Hepatocyte (in vitro differentiated cells): ENCODE measurements at regions not wholly inside any gene's neighbourhood (a gene's known extent, or its start where the extent isn't known, plus 50 kb on each side); places are given as distances from the start of the nearest gene placed in this dataset.

ENCODE experiments used
- CTCF ChIP-seq: fragments of 200-600 bp; sonication (generic); IDR thresholded peaks from 2 replicates; pipeline ENCODE4 v1.5.1; 2016; ENCODE audit warnings: antibody characterized with exemption, mild to moderate bottlenecking; ENCODE audit not compliant: poor library complexity
- EZH2 ChIP-seq: fragments of 200-600 bp; sonication (generic); IDR thresholded peaks from 2 replicates; pipeline ENCODE4 v1.6.1; 2016; ENCODE audit warnings: antibody characterized with exemption, mild to moderate bottlenecking, borderline replicate concordance
- EZH2phosphoT487 ChIP-seq: fragments of 200-600 bp; sonication (generic); IDR thresholded peaks from one replicate; pipeline ENCODE4 v1.6.1; 2018; ENCODE audit warnings: antibody characterized with exemption, mild to moderate bottlenecking, low read depth, moderate library complexity; ENCODE audit not compliant: unreplicated experiment, severe bottlenecking

DNA sequence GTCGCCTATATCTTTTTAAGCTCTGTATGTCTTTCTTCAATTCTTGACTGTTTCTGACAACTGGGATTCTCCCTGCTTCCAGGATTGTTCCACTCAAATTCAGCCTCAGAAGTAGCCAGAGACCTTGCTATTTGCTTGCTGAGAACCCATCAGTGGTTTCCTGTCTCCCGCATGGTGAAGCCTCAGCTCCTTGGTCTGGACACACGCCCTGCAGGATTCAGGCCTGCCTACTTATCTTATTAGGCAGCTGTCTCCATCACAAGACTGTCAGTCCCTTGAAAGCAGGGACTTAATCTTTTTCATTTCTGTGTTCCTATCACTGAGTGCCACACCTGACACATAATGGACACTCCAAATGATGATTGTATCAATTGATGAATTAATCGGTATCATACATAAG, 175.3 kb downstream of the PLPP3 start:
- TF ChIP-seq EZH2, result no peak
- TF ChIP-seq CTCF, result no peak
- TF ChIP-seq EZH2phosphoT487, result no peak
